H9 (cell line): ENCODE measurements at regions not wholly inside any gene's neighbourhood (a gene's known extent, or its start where the extent isn't known, plus 50 kb on each side); places are given as distances from the start of the nearest gene placed in this dataset.

Experiments
- DNase-seq: peaks from one replicate; pipeline ENCODE4 v3.0.0-alpha.2; 2017
- H2AFZ ChIP-seq: one replicate; pipeline ENCODE4 v1.6.1; 2013; ENCODE audit warnings: mild to moderate bottlenecking, low read length, control low read depth, moderate library complexity
- H2AK5ac ChIP-seq: 2 replicates; pipeline ENCODE4 v1.6.1; 2013; ENCODE audit warnings: low read length, control low read depth, mixed read lengths; ENCODE audit not compliant: insufficient read length
- H2BK120ac ChIP-seq: one replicate; pipeline ENCODE4 v1.6.1; 2013; ENCODE audit warnings: low read depth, mild to moderate bottlenecking, low read length, control low read depth, inconsistent platforms; ENCODE audit not compliant: poor library complexity, severe bottlenecking
- H2BK12ac ChIP-seq: 2 replicates; pipeline ENCODE4 v1.6.1; 2013; ENCODE audit warnings: low read length, control low read depth, mixed read lengths, low read depth; ENCODE audit not compliant: insufficient read length
- H2BK15ac ChIP-seq: 2 replicates; pipeline ENCODE4 v1.6.1; 2013; ENCODE audit warnings: low read depth, low read length, control low read depth
- H2BK20ac ChIP-seq: one replicate; pipeline ENCODE4 v1.6.1; 2013; ENCODE audit warnings: low read depth, mild to moderate bottlenecking, low read length, control low read depth, inconsistent platforms; ENCODE audit not compliant: poor library complexity, severe bottlenecking
- H2BK5ac ChIP-seq: 2 replicates; pipeline ENCODE4 v1.6.1; 2013; ENCODE audit warnings: low read length, control low read depth, mixed read lengths; ENCODE audit not compliant: insufficient read length
- H3K14ac ChIP-seq: 2 replicates; pipeline ENCODE4 v1.6.1; 2013; ENCODE audit warnings: low read length, control low read depth; ENCODE audit not compliant: insufficient read depth
- H3K18ac ChIP-seq: 2 replicates; pipeline ENCODE4 v1.6.1; 2013; ENCODE audit warnings: low read depth, mild to moderate bottlenecking, mixed read lengths, low read length, control low read depth; ENCODE audit not compliant: insufficient read length
- H3K23ac ChIP-seq: 2 replicates; pipeline ENCODE4 v1.6.1; 2013; ENCODE audit warnings: low read length, control low read depth, mixed read lengths, low read depth; ENCODE audit not compliant: insufficient read length
- H3K23me2 ChIP-seq: 2 replicates; pipeline ENCODE4 v1.6.1; 2013; ENCODE audit warnings: low read depth, mild to moderate bottlenecking, mixed read lengths, low read length, control low read depth; ENCODE audit not compliant: insufficient read length, poor library complexity, severe bottlenecking
- H3K27ac ChIP-seq: 2 replicates; pipeline ENCODE4 v1.5.1; 2013; ENCODE audit warnings: low read length, control low read depth, mixed read lengths, low read depth; ENCODE audit not compliant: insufficient read length
- H3K27me3 ChIP-seq: 2 replicates; pipeline ENCODE4 v1.6.1; 2013; ENCODE audit warnings: low read length, control low read depth, inconsistent platforms; ENCODE audit not compliant: insufficient read depth
- H3K4ac ChIP-seq: 2 replicates; pipeline ENCODE4 v1.6.1; 2013; ENCODE audit warnings: low read depth, mild to moderate bottlenecking, control low read depth, inconsistent platforms, low read length, moderate library complexity
- H3K4me1 ChIP-seq: 2 replicates; pipeline ENCODE4 v1.6.1; 2013; ENCODE audit warnings: low read length, control low read depth, inconsistent platforms; ENCODE audit not compliant: insufficient read depth
- H3K4me2 ChIP-seq: 2 replicates; pipeline ENCODE4 v1.6.1; 2013; ENCODE audit warnings: low read length, control low read depth, mixed read lengths; ENCODE audit not compliant: insufficient read length, insufficient read depth
- H3K56ac ChIP-seq: 2 replicates; pipeline ENCODE4 v1.6.1; 2013; ENCODE audit warnings: low read depth, mild to moderate bottlenecking, mixed read lengths, low read length, control low read depth; ENCODE audit not compliant: insufficient read length
- H3K79me1 ChIP-seq: 2 replicates; pipeline ENCODE4 v1.6.1; 2013; ENCODE audit warnings: low read depth, mild to moderate bottlenecking, moderate library complexity, low read length, control low read depth, inconsistent platforms; ENCODE audit not compliant: insufficient read depth, poor library complexity, severe bottlenecking
- H3K79me2 ChIP-seq: 2 replicates; pipeline ENCODE4 v1.6.1; 2013; ENCODE audit warnings: low read length, control low read depth, inconsistent platforms; ENCODE audit not compliant: insufficient read depth
- H3K9ac ChIP-seq: 2 replicates; pipeline ENCODE4 v1.6.1; 2013; ENCODE audit warnings: low read length, control low read depth, mixed read lengths; ENCODE audit not compliant: insufficient read length; ENCODE audit errors: extremely low read depth
- H3K9me3 ChIP-seq: one replicate; pipeline ENCODE4 v1.6.1; 2013; ENCODE audit warnings: low read depth, low read length, inconsistent platforms; ENCODE audit not compliant: control insufficient read depth
- H3T11ph ChIP-seq: one replicate; pipeline ENCODE4 v1.6.1; 2013; ENCODE audit warnings: mild to moderate bottlenecking, low read length, control low read depth, inconsistent platforms
- H4K20me1 ChIP-seq: one replicate; pipeline ENCODE4 v1.6.1; 2013; ENCODE audit not compliant: control insufficient read depth, insufficient read length, insufficient read depth
- H4K5ac ChIP-seq: 2 replicates; pipeline ENCODE4 v1.6.1; 2013; ENCODE audit warnings: low read depth, mild to moderate bottlenecking, mixed read lengths, low read length, control low read depth; ENCODE audit not compliant: insufficient read length
- H4K8ac ChIP-seq: replicated peaks from 2 replicates; pipeline ENCODE4 v1.6.1; 2013; ENCODE audit warnings: low read length, control low read depth, mixed read lengths, low read depth; ENCODE audit not compliant: insufficient read length
- H4K91ac ChIP-seq: 2 replicates; pipeline ENCODE4 v1.6.1; 2013; ENCODE audit warnings: low read depth, mild to moderate bottlenecking, moderate library complexity, mixed read lengths, low read length, control low read depth; ENCODE audit not compliant: insufficient read length
- H3K27ac Mint-ChIP-seq, 3 experiments: 2 replicates in 2 of 3; 3 replicates in 1 of 3; pipeline ENCODE4 v1.8.0; 2020 to 2021; ENCODE audit warnings: mixed read lengths in 3 of 3, mild to moderate bottlenecking in 1 of 3, moderate library complexity in 1 of 3
- H3K27me3 Mint-ChIP-seq: 2 replicates; pipeline ENCODE4 v1.8.0; 2021; ENCODE audit warnings: low read depth, mild to moderate bottlenecking, moderate library complexity, mixed read lengths
- H3K36me3 Mint-ChIP-seq, 3 experiments: 2 replicates in 2 of 3; 3 replicates in 1 of 3; pipeline ENCODE4 v1.8.0; 2020 to 2021; ENCODE audit warnings: low read depth in 3 of 3, mixed read lengths in 3 of 3; ENCODE audit not compliant: insufficient read depth in 1 of 3
- H3K4me1 Mint-ChIP-seq, 2 experiments: 2 replicates each; pipeline ENCODE4 v1.8.0; 2020; ENCODE audit warnings: mixed read lengths in 2 of 2
- H3K4me3 Mint-ChIP-seq, 2 experiments: 2 replicates in 1 of 2; 3 replicates in 1 of 2; pipeline ENCODE4 v1.8.0; 2020 to 2021; ENCODE audit warnings: mild to moderate bottlenecking in 2 of 2, mixed read lengths in 2 of 2, moderate library complexity in 1 of 2
- H3K9me3 Mint-ChIP-seq, 2 experiments: 2 replicates in 1 of 2; 3 replicates in 1 of 2; pipeline ENCODE4 v1.8.0; 2020; ENCODE audit warnings: mild to moderate bottlenecking in 2 of 2, mixed read lengths in 2 of 2, moderate library complexity in 1 of 2
- CTCF ChIP-seq: fragments of 200-600 bp; sonication (generic); conservative IDR thresholded peaks from 3 replicates; pipeline ENCODE4 v1.8.0; 2021; ENCODE audit warnings: antibody characterized with exemption, mild to moderate bottlenecking
- WGBS: extraction: QIAGEN DNeasy Blood & Tissue Kit; methylation state at CpG from one replicate; pipeline ENCODE4 v1.1.7; 2013; ENCODE audit warnings: missing lambda C conversion rate, low lambda C conversion rate, mixed read lengths; ENCODE audit not compliant: insufficient read length; ENCODE audit errors: extremely low coverage; 5-methylcytosine and 5-hydroxymethylcytosine counted together

- no peak overlapping the region for H4K91ac ChIP-seq
- no peak overlapping the region for H3K27ac ChIP-seq
- Mint-ChIP-seq H3K9me3 (no peaks in the 10 kb centered on the region), H3K27me3 (peaks cover 5% of the 10 kb centered on the region), H3K4me3 (no peak overlapping the region), H3K36me3 (no peaks in the 10 kb centered on the region), H3K27ac (no peak overlapping the region), H3K4me1 (peaks cover 0 to 5% of the 10 kb centered on the region in 2 experiments; a peak in 1 of 4 replicates)
- H3K27me3 ChIP-seq, result no peaks in the 10 kb centered on the region
- H3K18ac ChIP-seq, result no peak overlapping the region
- H3K4me1 ChIP-seq, result no peaks in the 10 kb centered on the region
- H3T11ph ChIP-seq, result no peak overlapping the region
- no CpG with 5 or more reads among the region's 4 CpGs for WGBS
- H2BK5ac ChIP-seq, result no peak overlapping the region
- no peak overlapping the region for H2BK15ac ChIP-seq
- no peak for DNase-seq
- H2BK12ac ChIP-seq, result no peak overlapping the region
- H2BK120ac ChIP-seq, result no peak overlapping the region
- no peak overlapping the region for H2AFZ ChIP-seq
- H4K8ac ChIP-seq, result no peak overlapping the region
- H3K79me1 ChIP-seq, result no peaks in the 10 kb centered on the region
- H3K23me2 ChIP-seq, result no peaks in the 10 kb centered on the region
- H3K23ac ChIP-seq, result no peak overlapping the region
- no peak for TF ChIP-seq CTCF
- no peak overlapping the region for H2AK5ac ChIP-seq
- no peak overlapping the region for H3K56ac ChIP-seq
- no peak overlapping the region for H2BK20ac ChIP-seq
- H3K4me2 ChIP-seq, result no peak overlapping the region
- no peaks in the 10 kb centered on the region for H3K79me2 ChIP-seq
- H3K9me3 ChIP-seq, result no peaks in the 10 kb centered on the region
- no peak overlapping the region for H3K14ac ChIP-seq
- H3K9ac ChIP-seq, result no peak overlapping the region
- H3K4ac ChIP-seq, result no peak overlapping the region
- no peak overlapping the region for H4K5ac ChIP-seq
- no peaks in the 10 kb centered on the region for H4K20me1 ChIP-seq
These were observed 432.0 kb upstream of the OR4E1 start for GRCh38 chr14:22105624-22106006.
